Tibial artery (tissue), 4 donors: ENCODE measurements at regions not wholly inside any gene's neighbourhood (a gene's known extent, or its start where the extent isn't known, plus 50 kb on each side); places are given as distances from the start of the nearest gene placed in this dataset.

Experiments
- DNase-seq, 2 donors: peaks; one replicate each; pipeline ENCODE4 v3.0.0-alpha.2; 2019
- H3K27ac ChIP-seq, 2 donors: fragments of 200-600 bp; sonication (generic) in 1 of 2; 1 replicate in 1 of 2; 2 replicates in 1 of 2; pipeline ENCODE4 v1.5.1; 2018 to 2019; ENCODE audit warnings: mild to moderate bottlenecking in 1 of 2
- H3K27me3 ChIP-seq, 2 donors: fragments of 200-600 bp; sonication (generic) in 1 of 2; one replicate each; pipeline versions ENCODE4 v1.5.1 to v1.6.0; 2016 to 2019
- H3K36me3 ChIP-seq, 3 donors: fragments of 200-600 bp; sonication (generic) in 2 of 3; one replicate each; pipeline ENCODE4 v1.5.1; 2016 to 2019; ENCODE audit warnings: mild to moderate bottlenecking in 2 of 3
- H3K4me1 ChIP-seq, 4 donors: fragments of 200-600 bp; sonication (generic) in 2 of 4; 1 replicate in 3 of 4; 2 replicates in 1 of 4; pipeline ENCODE4 v1.5.1; 2016 to 2019
- H3K4me3 ChIP-seq, 2 donors: fragments of 200-600 bp; sonication (generic) in 1 of 2; 1 replicate in 1 of 2; 2 replicates in 1 of 2; pipeline ENCODE4 v1.5.1; 2018 to 2019; ENCODE audit warnings: mild to moderate bottlenecking in 2 of 2
- H3K9me3 ChIP-seq, 3 donors: fragments of 200-600 bp; sonication (generic) in 1 of 3; one replicate each; pipeline ENCODE4 v1.5.1; 2016 to 2019
- intact Hi-C: fragments of 100-400 bp; cut with DNase I; formaldehyde crosslinking; loops from one replicate; pipeline ENCODE4 v1.15.0; 2023; ENCODE audit warnings: low total_unique reads
- TF ChIP-seq, protein P1 (sequence below), 2 experiments: fragments of 200-600 bp in 1 of 2; fragments of 450-650 bp in 1 of 2; IDR thresholded peaks; one replicate each; pipeline ENCODE4 v1.5.1; 2017 to 2019; ENCODE audit warnings: antibody characterized with exemption in 2 of 2, mild to moderate bottlenecking in 1 of 2, moderate library complexity in 1 of 2

DNA sequence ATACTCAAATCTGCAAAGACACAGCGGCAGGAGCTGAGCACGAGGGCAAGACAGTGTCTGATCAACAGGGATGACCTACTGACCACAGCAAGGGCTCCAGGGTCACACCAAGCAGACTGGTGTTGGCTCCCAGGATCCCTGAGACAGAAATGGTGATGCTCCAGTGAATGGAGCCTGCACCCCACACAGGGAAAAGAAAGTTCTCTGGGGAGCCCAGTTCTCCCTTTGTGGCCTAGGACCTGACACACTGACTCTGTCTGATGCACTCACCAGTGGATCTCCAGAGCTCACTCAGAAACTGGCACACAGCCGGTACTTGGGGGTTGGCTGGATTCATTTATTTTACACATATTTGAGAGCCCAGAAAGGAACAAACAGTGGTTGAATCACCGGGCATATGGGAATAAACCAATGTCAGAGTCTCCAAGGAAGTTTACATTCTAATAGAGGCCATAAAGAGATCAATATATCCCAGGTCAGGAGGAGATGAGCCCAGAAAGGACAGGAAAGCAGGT is 215.6 kb upstream of the ARL4C start:
- Histone ChIP-seq H3K27ac (no peak overlapping the region), H3K4me1 (no peaks in the 10 kb centered on the region), H3K4me3 (no peak overlapping the region), H3K27me3 (no peaks in the 10 kb centered on the region), H3K36me3 (no peaks in the 10 kb centered on the region), H3K9me3 (no peaks in the 10 kb centered on the region)
- no peak for DNase-seq
- intact Hi-C loops = no loop called here
- TF ChIP-seq, protein P1, sequence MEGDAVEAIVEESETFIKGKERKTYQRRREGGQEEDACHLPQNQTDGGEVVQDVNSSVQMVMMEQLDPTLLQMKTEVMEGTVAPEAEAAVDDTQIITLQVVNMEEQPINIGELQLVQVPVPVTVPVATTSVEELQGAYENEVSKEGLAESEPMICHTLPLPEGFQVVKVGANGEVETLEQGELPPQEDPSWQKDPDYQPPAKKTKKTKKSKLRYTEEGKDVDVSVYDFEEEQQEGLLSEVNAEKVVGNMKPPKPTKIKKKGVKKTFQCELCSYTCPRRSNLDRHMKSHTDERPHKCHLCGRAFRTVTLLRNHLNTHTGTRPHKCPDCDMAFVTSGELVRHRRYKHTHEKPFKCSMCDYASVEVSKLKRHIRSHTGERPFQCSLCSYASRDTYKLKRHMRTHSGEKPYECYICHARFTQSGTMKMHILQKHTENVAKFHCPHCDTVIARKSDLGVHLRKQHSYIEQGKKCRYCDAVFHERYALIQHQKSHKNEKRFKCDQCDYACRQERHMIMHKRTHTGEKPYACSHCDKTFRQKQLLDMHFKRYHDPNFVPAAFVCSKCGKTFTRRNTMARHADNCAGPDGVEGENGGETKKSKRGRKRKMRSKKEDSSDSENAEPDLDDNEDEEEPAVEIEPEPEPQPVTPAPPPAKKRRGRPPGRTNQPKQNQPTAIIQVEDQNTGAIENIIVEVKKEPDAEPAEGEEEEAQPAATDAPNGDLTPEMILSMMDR (IDR thresholded peaks at IDR 0.05) = no peak

DNA sequence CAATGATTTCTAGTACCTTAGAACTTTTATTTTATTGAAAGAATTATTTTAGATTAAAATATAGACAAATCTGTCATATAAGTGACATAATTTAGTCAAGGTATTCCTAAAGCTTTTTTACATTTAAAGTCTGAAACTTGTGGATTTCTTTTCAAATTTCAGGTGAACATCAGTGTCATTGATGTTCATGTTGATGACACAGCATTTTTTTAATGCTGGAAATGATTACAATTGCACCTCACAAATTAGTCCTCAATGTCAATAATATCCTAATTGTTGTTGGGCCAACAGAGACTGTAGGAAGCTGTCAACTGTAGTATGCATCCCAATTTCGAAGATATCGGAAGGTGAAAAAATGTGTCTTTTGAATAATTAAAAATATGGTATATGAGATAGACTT is 214.4 kb upstream of the ARL4C start:
- H3K27ac ChIP-seq = no peak overlapping the region
- DNase-seq = no peak
- no peaks in the 10 kb centered on the region for H3K36me3 ChIP-seq
- H3K27me3 ChIP-seq = no peaks in the 10 kb centered on the region
- H3K4me1 ChIP-seq = no peaks in the 10 kb centered on the region
- no peaks in the 10 kb centered on the region for H3K9me3 ChIP-seq
- TF ChIP-seq, protein P1 (IDR thresholded peaks at IDR 0.05) = no peak
- intact Hi-C loops = no loop called here
- no peak overlapping the region for H3K4me3 ChIP-seq

DNA sequence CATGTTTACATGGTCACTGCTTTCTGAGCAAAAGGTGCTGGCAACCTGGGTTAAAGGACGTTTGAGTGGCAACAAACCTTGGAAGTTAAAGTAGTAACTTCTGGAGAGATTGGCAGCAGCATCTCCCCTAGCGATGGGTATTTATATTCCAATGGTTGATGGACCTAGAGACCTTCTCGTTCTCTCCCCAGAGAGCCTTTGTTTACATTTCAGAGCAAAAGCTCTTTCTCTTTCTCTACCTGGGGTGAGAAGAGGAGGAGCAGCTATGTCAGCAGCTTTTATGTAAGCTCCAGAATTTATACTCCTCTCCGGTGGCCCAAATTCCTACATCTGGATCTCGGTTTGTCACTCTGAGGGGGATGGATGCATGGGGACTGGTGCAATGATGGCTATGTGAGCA is 213.7 kb upstream of the ARL4C start:
- intact Hi-C loops = no loop called here
- TF ChIP-seq, protein P1 (IDR thresholded peaks at IDR 0.05) = no peak

DNA sequence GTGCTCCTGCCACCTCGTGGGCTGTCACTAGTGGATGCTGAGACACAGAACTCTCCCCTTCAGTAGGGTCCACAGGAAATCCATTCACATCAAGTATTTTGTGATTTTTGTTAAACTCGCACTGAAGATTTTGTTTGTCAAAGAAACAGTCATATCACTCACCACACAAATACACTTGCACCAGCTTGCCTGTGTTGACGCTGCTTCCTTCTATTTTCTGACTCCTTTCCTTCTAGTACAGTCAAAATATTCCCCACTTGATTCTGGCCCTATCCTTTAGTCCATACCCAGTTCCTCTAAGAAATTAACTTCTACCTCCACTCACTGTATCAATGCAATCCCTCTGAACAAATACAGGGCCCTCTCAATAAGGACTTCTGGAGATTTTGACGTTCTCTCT is 213.2 kb upstream of the ARL4C start:
- intact Hi-C loops = no loop called here
- no peak for DNase-seq
- Histone ChIP-seq H3K27me3 (no peaks in the 10 kb centered on the region), H3K4me1 (no peaks in the 10 kb centered on the region), H3K4me3 (no peak overlapping the region), H3K36me3 (no peaks in the 10 kb centered on the region), H3K27ac (no peak overlapping the region), H3K9me3 (no peaks in the 10 kb centered on the region)
- TF ChIP-seq, protein P1 (IDR thresholded peaks at IDR 0.05) = no peak

More for the DNA sequence above, 213.7 kb upstream of the ARL4C start:
- H3K4me3 ChIP-seq = no peak overlapping the region
- no peaks in the 10 kb centered on the region for H3K4me1 ChIP-seq
- no peak overlapping the region for H3K27ac ChIP-seq
- H3K27me3 ChIP-seq = no peaks in the 10 kb centered on the region
- no peaks in the 10 kb centered on the region for H3K9me3 ChIP-seq
- no peak for DNase-seq
- H3K36me3 ChIP-seq = no peaks in the 10 kb centered on the region

DNA sequence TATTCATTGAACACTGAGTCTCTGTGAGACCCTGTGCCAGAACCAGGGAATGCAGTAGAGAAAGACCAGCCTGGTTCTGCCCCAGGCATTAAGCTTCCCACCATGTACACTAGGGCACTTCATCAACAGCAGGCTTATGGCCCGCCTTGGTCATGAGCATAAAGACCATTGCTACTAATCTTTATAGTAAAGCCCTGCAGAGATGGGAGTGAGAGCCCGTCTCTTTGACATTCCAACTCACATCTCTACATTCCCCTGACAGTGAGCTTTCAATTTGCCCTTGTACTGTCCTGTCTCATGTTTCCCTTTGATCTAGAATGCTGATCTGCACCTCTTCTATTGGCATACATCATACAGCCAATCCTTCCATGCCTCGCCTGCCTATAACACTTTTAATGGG is 211.8 kb upstream of the ARL4C start:
- Histone ChIP-seq H3K4me3 (no peak overlapping the region), H3K27ac (no peak overlapping the region), H3K9me3 (no peaks in the 10 kb centered on the region), H3K36me3 (no peaks in the 10 kb centered on the region), H3K27me3 (no peaks in the 10 kb centered on the region), H3K4me1 (no peaks in the 10 kb centered on the region)
- intact Hi-C loops = no loop called here
- DNase-seq = no peak
- TF ChIP-seq, protein P1 (IDR thresholded peaks at IDR 0.05) = no peak

DNA sequence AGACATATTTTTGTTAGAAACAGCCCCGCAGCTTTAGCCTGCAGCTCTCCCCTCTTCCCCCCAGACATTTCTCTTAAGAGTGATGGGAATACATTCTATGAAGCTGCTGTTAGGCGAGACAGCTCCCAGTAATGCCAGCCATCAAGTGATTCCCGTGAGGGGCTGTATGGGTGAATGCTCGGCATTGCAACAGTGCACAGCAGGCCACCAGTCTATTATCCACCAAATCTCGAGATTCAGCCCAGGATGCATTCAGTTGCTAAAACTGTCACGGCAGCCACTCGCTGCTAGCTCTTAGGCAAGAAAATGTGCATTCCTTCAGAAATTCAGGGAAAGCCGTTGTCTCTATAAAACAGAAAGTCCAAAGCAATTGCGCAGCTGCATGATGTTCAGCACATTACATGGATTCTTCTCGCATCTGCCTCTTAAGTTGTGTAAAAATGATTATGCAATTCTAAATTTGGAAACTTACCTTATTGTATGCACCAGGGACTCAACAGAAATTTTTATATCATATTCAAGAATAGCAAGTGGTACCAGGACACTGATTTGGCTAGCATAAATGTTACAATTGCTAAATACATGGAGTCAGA is 211.3 kb upstream of the ARL4C start:
- intact Hi-C loops = no loop called here
- Histone ChIP-seq H3K4me3 (no peak overlapping the region), H3K27me3 (no peaks in the 10 kb centered on the region), H3K4me1 (no peaks in the 10 kb centered on the region), H3K9me3 (no peaks in the 10 kb centered on the region), H3K36me3 (no peaks in the 10 kb centered on the region), H3K27ac (no peak overlapping the region)
- TF ChIP-seq, protein P1 (IDR thresholded peaks at IDR 0.05) = no peak
- DNase-seq = no peak
